Vagina (tissue), 2 donors: ENCODE measurements at regions not wholly inside any gene's neighbourhood (a gene's known extent, or its start where the extent isn't known, plus 50 kb on each side); places are given as distances from the start of the nearest gene placed in this dataset.

Source experiments
- POLR2A ChIP-seq, 2 donors: fragments of 450-650 bp; IDR thresholded peaks; one replicate each; pipeline ENCODE4 v1.6.1; 2017; ENCODE audit warnings: antibody characterized with exemption in 2 of 2, mild to moderate bottlenecking in 2 of 2, moderate library complexity in 2 of 2
- POLR2AphosphoS5 ChIP-seq, 2 donors: sonication (generic); formaldehyde crosslinking; IDR thresholded peaks; one replicate each; pipeline ENCODE4 v1.9.0; 2017; ENCODE audit warnings: antibody characterized with exemption in 2 of 2, mild to moderate bottlenecking in 2 of 2, low read depth in 1 of 2; ENCODE audit not compliant: insufficient read depth in 1 of 2
- TF ChIP-seq, protein P1 (sequence below), 3 experiments: fragments of 450-650 bp in 2 of 3; fragments of 200-600 bp in 1 of 3; sonication (generic) in 1 of 3; IDR thresholded peaks; one replicate each; pipeline ENCODE4 v1.5.1; 2017 to 2019; ENCODE audit warnings: antibody characterized with exemption in 3 of 3, mild to moderate bottlenecking in 2 of 3, moderate library complexity in 2 of 3

DNA sequence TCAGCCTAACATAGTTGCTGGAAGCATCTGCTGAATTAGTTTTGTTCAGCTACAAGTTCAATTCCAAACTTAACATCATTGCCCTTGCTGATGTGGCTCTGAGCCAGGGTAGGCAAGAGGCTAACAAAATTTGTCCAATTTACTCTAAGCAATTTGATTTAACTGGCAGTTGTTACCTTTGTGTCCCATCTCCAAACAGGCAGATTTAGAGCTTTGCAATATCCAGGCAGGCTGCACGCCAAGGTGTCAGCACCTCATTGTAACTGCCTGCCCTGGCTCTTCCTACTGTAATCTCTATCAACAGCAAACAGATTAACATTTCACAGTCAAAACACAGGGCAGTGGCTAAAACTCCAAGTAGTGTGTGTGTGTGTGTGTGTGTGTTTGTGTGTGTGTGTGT, 2070.6 kb downstream of the PCDH7 start:
- TF ChIP-seq, protein P1, sequence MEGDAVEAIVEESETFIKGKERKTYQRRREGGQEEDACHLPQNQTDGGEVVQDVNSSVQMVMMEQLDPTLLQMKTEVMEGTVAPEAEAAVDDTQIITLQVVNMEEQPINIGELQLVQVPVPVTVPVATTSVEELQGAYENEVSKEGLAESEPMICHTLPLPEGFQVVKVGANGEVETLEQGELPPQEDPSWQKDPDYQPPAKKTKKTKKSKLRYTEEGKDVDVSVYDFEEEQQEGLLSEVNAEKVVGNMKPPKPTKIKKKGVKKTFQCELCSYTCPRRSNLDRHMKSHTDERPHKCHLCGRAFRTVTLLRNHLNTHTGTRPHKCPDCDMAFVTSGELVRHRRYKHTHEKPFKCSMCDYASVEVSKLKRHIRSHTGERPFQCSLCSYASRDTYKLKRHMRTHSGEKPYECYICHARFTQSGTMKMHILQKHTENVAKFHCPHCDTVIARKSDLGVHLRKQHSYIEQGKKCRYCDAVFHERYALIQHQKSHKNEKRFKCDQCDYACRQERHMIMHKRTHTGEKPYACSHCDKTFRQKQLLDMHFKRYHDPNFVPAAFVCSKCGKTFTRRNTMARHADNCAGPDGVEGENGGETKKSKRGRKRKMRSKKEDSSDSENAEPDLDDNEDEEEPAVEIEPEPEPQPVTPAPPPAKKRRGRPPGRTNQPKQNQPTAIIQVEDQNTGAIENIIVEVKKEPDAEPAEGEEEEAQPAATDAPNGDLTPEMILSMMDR (IDR thresholded peaks at IDR 0.05) = no peak
- TF ChIP-seq POLR2AphosphoS5 (IDR thresholded peaks at IDR 0.05; ENCODE audit: insufficient read depth in 1 of 2, low read depth in 1 of 2) (no peak), POLR2A (IDR thresholded peaks at IDR 0.05) (no peak)
